DND-41 (cell line): ENCODE measurements at regions not wholly inside any gene's neighbourhood (a gene's known extent, or its start where the extent isn't known, plus 50 kb on each side); places are given as distances from the start of the nearest gene placed in this dataset.

Experiments used
- ATAC-seq: fragments of 200-7000 bp; cut with Tn5 transposase; 3 replicates; pipeline ENCODE4 v1.9.1; 2021; ENCODE audit warnings: low read depth; ENCODE audit not compliant: insufficient read depth
- DNase-seq: peaks from one replicate; pipeline ENCODE4 v3.0.0-alpha.2; 2020
- H2AFZ ChIP-seq: 2 replicates; pipeline ENCODE4 v1.6.0; 2012; ENCODE audit warnings: low read depth, low read length
- H3K27ac ChIP-seq: 2 replicates; pipeline ENCODE4 v1.5.1; 2012; ENCODE audit warnings: low read length, inconsistent platforms
- H3K27me3 ChIP-seq: fragments of 200-600 bp; sonication (generic); 2 replicates; pipeline ENCODE4 v1.6.0; 2012; ENCODE audit warnings: low read length, mild to moderate bottlenecking, inconsistent platforms; ENCODE audit not compliant: insufficient read depth, poor library complexity
- H3K36me3 ChIP-seq: 2 replicates; pipeline ENCODE4 v1.5.1; 2012; ENCODE audit warnings: low read length, inconsistent platforms; ENCODE audit not compliant: insufficient read depth
- H3K4me1 ChIP-seq: 2 replicates; pipeline ENCODE4 v1.5.1; 2012; ENCODE audit warnings: mild to moderate bottlenecking, low read length; ENCODE audit not compliant: insufficient read depth
- H3K4me2 ChIP-seq: 2 replicates; pipeline ENCODE4 v1.6.0; 2012; ENCODE audit warnings: mild to moderate bottlenecking, moderate library complexity, low read length, inconsistent platforms; ENCODE audit not compliant: insufficient read depth
- H3K4me3 ChIP-seq, 2 experiments: fragments of 200-600 bp in 1 of 2; shearing (Covaris generic) in 1 of 2; 2 replicates each; pipeline ENCODE4 v1.5.1; 2012 to 2016; ENCODE audit warnings: inconsistent platforms in 2 of 2, low read length in 2 of 2, mild to moderate bottlenecking in 2 of 2, low read depth in 1 of 2, moderate library complexity in 1 of 2
- H3K79me2 ChIP-seq: 2 replicates; pipeline ENCODE4 v1.6.0; 2012; ENCODE audit warnings: low read length, inconsistent platforms; ENCODE audit not compliant: insufficient read depth
- H3K9ac ChIP-seq: 2 replicates; pipeline ENCODE4 v1.6.0; 2012; ENCODE audit warnings: low read depth, mild to moderate bottlenecking, inconsistent platforms, low read length, moderate library complexity
- H3K9me3 ChIP-seq: 2 replicates; pipeline ENCODE4 v1.5.1; 2012; ENCODE audit warnings: low read length, moderate library complexity, mild to moderate bottlenecking, inconsistent platforms; ENCODE audit not compliant: insufficient read depth, severe bottlenecking
- H4K20me1 ChIP-seq: 2 replicates; pipeline ENCODE4 v1.6.0; 2012; ENCODE audit warnings: low read length; ENCODE audit not compliant: insufficient read depth
- EZH2 ChIP-seq: IDR thresholded peaks from 3 replicates; pipeline ENCODE4 v1.6.1; 2012; ENCODE audit warnings: borderline replicate concordance, low read depth, mild to moderate bottlenecking, moderate library complexity, low read length, inconsistent platforms; ENCODE audit not compliant: severe bottlenecking
- TF ChIP-seq, protein P1 (sequence below): IDR thresholded peaks from 2 replicates; pipeline ENCODE4 v1.5.1; 2012; ENCODE audit warnings: borderline replicate concordance, low read length, moderate library complexity, mild to moderate bottlenecking; ENCODE audit not compliant: poor library complexity, severe bottlenecking; ENCODE audit errors: extremely low read depth

DNA sequence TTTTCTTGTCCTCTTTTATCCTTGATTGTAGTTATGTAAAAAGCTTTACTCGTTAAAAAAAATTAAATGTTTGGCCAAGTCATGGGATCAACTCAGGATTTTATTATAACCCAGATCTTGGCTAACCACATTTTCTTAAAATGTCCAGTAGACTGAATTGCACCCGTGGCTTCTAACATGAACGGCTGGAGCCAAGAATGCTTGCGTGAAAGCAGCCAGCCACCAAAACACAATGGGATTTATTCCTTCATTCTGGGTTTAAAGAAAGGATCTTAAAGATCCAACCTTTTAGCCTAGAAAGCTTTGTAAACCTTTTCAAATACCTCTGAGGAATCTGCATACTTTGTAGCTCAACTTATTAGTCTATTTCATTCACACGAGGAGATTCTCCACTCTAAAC lies 404.4 kb downstream of the USP25 start:
- Histone ChIP-seq H3K4me1 (no peaks in the 10 kb centered on the region), H3K27me3 (no peaks in the 10 kb centered on the region)

DNA sequence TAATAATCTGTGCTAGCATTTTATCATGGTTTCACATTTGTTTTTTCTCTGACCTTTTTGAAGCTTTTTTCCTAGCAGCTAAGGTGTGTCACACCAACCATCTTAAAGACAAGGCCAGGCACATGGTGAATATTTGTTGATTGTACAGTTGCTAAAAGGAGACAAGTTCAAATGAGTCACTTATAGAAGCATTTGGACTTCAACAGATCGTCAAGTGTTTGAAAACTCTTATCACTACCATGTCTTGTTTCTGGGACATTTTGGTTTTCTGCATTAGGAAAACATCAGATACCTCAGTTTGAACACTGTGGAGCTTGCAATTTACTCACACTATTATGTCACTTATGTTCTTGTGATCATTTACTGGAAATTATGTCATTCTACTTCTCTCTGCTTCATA lies 407.3 kb downstream of the USP25 start:
- ATAC-seq (no peak), DNase-seq (no peak)
- Histone ChIP-seq H4K20me1 (no peaks in the 10 kb centered on the region), H3K4me2 (no peak overlapping the region), H3K79me2 (no peaks in the 10 kb centered on the region), H3K9me3 (no peaks in the 10 kb centered on the region), H3K27ac (no peak overlapping the region), H3K27me3 (no peaks in the 10 kb centered on the region), H3K4me3 (no peak overlapping the region), H3K9ac (no peak overlapping the region), H3K4me1 (no peaks in the 10 kb centered on the region), H2AFZ (no peak overlapping the region), H3K36me3 (no peaks in the 10 kb centered on the region)
- TF ChIP-seq, protein P1, sequence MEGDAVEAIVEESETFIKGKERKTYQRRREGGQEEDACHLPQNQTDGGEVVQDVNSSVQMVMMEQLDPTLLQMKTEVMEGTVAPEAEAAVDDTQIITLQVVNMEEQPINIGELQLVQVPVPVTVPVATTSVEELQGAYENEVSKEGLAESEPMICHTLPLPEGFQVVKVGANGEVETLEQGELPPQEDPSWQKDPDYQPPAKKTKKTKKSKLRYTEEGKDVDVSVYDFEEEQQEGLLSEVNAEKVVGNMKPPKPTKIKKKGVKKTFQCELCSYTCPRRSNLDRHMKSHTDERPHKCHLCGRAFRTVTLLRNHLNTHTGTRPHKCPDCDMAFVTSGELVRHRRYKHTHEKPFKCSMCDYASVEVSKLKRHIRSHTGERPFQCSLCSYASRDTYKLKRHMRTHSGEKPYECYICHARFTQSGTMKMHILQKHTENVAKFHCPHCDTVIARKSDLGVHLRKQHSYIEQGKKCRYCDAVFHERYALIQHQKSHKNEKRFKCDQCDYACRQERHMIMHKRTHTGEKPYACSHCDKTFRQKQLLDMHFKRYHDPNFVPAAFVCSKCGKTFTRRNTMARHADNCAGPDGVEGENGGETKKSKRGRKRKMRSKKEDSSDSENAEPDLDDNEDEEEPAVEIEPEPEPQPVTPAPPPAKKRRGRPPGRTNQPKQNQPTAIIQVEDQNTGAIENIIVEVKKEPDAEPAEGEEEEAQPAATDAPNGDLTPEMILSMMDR = no peak
- TF ChIP-seq EZH2 = no peak

More for the DNA sequence above, 404.4 kb downstream of the USP25 start:
- H4K20me1 ChIP-seq = no peaks in the 10 kb centered on the region
- TF ChIP-seq, protein P1 = no peak
- no peak for TF ChIP-seq EZH2
- H3K4me3 ChIP-seq = no peak overlapping the region
- ATAC-seq (no peak), DNase-seq (no peak)
- no peaks in the 10 kb centered on the region for H3K36me3 ChIP-seq
- H3K9me3 ChIP-seq = no peaks in the 10 kb centered on the region
- H3K79me2 ChIP-seq = no peaks in the 10 kb centered on the region
- H3K9ac ChIP-seq = no peak overlapping the region
- no peak overlapping the region for H3K27ac ChIP-seq
- no peak overlapping the region for H2AFZ ChIP-seq
- H3K4me2 ChIP-seq = no peak overlapping the region

DNA sequence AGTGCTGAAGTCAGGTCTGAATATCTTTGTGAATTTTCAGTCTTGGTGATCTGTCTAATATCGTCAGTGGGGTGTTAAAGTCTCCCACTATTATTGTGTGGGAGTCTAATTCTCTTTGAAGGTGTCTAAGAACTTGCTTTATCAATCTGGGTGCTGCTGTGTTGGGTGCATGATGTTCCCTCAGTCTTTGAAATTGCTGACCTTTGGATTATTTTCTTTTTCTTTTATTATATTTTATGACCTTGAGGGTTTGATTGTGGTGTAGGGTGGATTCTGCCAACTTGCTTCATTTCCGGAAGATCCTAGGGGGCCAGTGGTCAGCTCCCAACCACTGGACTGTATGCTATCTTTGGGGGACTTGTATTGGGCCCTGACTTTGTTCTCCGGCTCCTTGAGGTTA lies 415.3 kb downstream of the USP25 start:
- H4K20me1 ChIP-seq = no peaks in the 10 kb centered on the region
- no peak overlapping the region for H3K4me3 ChIP-seq
- no peak overlapping the region for H3K4me2 ChIP-seq
- no peak overlapping the region for H3K9ac ChIP-seq
- H3K27ac ChIP-seq = no peak overlapping the region
- no peak for DNase-seq
- H3K4me1 ChIP-seq = no peaks in the 10 kb centered on the region
- no peak for ATAC-seq
- no peaks in the 10 kb centered on the region for H3K27me3 ChIP-seq
- H3K9me3 ChIP-seq = no peaks in the 10 kb centered on the region
- no peaks in the 10 kb centered on the region for H3K36me3 ChIP-seq
- no peaks in the 10 kb centered on the region for H3K79me2 ChIP-seq
- H2AFZ ChIP-seq = no peak overlapping the region
- no peak for TF ChIP-seq EZH2
- TF ChIP-seq, protein P1 = no peak

DNA sequence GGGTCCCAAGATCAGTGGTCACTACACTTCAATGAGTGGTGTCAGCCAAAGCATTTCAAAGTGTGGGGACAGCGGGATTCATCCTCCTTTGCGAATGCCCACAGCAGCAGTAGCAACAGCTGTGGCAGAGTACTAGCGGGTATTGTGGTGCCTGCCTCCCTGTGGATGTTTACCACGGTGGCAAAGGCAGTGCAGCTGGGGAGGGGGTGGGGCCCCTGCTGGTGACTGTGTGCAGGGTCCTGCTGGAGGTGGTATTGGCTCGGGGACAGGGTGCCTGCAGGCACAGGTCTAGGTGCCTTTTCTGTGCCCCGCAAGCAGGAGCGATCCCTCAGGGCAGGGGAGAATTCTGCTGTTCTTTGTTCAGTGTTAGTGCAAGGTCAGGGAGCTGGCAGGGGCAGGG lies 415.7 kb downstream of the USP25 start:
- DNase-seq = peak; percentile 23
- TF ChIP-seq, protein P1 = no peak
- no peak for TF ChIP-seq EZH2
- H3K36me3 ChIP-seq = no peaks in the 10 kb centered on the region
- no peaks in the 10 kb centered on the region for H4K20me1 ChIP-seq
- no peak overlapping the region for H3K4me3 ChIP-seq
- H3K9ac ChIP-seq = no peak overlapping the region
- no peaks in the 10 kb centered on the region for H3K9me3 ChIP-seq
- H3K27me3 ChIP-seq = no peaks in the 10 kb centered on the region
- no peak overlapping the region for H2AFZ ChIP-seq
- no peak overlapping the region for H3K4me2 ChIP-seq
- H3K27ac ChIP-seq = no peak overlapping the region
- H3K79me2 ChIP-seq = no peaks in the 10 kb centered on the region
- no peaks in the 10 kb centered on the region for H3K4me1 ChIP-seq
- ATAC-seq = peak; percentile 69
